GM18873 (cell line): ENCODE measurements at regions not wholly inside any gene's neighbourhood (a gene's known extent, or its start where the extent isn't known, plus 50 kb on each side); places are given as distances from the start of the nearest gene placed in this dataset.
"Not testable (repeated sequence)": the region's sequence is repeated elsewhere in the genome, so short reads cannot be mapped to it uniquely, and the experiment has no call there.

ENCODE experiments used
- ATAC-seq: cut with Tn5 transposase; IDR thresholded peaks from one replicate; pipeline ENCODE4 v1.9.1; 2021; ENCODE audit warnings: mild to moderate bottlenecking, moderate library complexity, moderate number of reproducible peaks; ENCODE audit not compliant: unreplicated experiment, low FRiP score

DNA sequence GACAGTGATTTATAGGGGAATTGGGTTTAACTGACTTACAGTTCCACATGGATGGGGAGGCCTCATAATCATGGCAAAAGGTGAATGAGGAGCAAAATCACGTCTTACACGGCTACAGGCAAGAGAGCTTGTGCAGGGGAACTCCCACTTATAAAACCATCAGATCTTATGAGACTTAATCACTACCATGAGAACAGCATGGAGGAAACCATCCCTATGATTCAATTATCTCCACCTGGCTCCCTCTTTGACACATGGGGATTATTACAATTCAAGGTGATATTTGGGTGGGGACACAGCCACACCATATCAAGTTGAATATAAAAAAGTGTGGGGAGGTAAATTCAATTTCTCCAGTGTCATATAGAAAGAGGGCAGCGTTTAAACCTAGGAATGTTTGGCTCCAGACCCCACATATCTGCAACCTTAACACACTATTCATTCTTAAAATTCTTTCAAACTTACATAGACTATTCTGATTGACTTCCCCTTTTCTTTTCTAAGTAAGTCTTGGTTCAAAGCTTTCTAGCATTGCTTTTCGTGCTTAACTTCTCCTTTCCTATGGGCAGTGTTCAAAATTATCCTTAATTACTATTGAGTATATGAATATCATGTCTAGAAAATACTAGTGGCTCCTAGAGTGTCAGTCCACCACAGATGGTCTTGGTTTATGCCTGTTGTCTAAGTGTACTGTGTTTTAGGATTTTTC is 446.7 kb upstream of the GBE1 start:
- no peak for ATAC-seq

GRCh38 chr3:82202269-82202668 is 440.8 kb upstream of the GBE1 start:
- no peak for ATAC-seq

DNA sequence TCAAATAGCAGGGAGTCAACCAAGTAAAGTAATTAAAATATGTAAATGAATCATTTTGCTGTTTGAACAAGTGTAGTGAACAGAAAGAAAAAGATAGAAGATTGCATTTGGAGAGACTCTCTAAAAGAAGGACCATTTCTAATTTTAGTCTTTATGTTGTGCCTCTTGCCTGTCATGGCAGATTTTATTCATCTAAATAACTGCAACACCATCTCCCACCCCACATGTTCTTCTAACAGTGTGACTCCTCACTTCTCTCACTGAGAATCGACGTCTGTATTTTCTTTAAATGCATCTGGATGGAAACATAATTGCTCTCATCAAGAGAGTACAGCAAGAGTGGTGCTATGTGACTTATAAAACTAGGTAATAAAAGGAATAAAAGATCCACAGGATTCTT is 439.9 kb upstream of the GBE1 start:
- no peak for ATAC-seq

- no peak for ATAC-seq
These were observed 436.6 kb upstream of the GBE1 start for GRCh38 chr3:82198009-82198408.

- ATAC-seq, result no peak
These were observed 435.2 kb upstream of the GBE1 start for GRCh38 chr3:82196645-82197044.

DNA sequence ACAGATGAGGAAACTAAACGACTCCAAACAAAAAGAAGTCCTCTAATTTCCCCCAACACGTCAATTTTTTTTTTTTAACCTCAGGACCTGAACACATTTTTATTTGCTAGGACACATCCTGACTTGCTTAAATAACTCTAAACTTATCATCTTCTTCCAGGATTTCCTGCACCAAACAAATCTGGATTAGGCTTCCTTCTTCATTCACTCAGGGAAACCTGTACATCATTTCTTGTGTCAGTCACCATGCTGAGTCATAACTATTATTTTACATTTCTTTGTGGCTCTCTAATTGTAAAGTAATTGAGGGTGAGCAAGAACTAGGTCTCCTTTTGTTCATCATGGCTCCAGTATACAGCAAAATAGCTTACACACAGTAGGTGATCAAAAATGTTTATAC is 433.4 kb upstream of the GBE1 start:
- ATAC-seq, result no peak

DNA sequence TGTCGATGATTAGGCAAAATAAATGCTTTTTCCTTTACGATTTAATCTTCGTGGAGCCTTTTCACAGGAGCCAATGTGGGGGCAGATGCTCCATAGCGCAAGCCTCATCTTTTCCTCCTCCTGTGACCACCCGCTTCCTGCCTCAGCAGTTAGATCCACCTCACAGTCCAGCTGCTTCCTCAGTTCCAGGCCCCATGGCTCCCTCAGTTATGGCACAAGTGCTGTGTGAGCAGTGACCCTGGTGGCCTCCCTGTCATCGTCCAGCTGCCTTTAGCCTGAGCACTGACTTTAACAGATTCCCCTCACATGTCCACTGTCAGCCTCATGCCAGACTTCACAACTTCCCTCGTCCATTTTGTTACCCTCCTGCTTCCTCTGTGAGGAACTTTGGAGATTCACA is 424.6 kb upstream of the GBE1 start:
- no peak for ATAC-seq

DNA sequence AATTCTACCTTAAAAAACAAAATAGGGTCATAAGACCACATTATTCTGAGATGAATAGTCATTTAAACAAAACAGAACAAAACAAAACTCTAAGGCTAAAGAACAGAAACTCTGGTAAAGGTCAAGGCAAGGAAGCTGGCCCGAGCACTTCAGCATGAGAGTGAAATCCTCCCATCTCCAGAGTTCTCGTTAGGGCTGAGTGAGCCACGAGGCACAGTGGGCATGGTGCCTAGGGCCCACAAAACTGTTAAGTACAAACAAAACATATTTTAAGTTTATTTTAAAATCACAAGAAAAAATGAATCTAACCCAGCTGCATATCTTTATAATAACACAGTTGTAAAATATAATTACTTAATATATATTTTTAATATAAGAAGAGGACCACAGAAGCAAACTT is 417.8 kb upstream of the GBE1 start:
- no peak for ATAC-seq

DNA sequence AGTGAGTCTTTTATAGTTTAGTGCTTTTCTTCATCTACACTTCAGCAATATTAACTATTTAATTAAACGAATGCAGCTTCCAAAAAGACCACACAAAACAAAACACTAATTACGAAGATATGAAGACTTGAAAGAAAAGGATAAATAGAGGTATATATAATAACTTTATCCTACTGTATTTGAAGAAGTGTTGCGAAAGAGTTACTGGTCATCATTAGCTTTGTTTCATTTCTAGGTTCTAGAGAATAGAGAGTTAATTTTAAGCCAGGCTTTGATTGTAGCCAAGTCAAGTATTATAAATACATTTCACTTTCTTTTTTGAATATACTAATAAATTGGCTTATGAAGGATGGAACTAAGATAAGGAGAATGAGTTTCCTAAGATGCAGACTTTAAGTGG is 416.8 kb upstream of the GBE1 start:
- no peak for ATAC-seq

- no peak for ATAC-seq
These were observed 416.3 kb upstream of the GBE1 start for GRCh38 chr3:82177774-82178173.

DNA sequence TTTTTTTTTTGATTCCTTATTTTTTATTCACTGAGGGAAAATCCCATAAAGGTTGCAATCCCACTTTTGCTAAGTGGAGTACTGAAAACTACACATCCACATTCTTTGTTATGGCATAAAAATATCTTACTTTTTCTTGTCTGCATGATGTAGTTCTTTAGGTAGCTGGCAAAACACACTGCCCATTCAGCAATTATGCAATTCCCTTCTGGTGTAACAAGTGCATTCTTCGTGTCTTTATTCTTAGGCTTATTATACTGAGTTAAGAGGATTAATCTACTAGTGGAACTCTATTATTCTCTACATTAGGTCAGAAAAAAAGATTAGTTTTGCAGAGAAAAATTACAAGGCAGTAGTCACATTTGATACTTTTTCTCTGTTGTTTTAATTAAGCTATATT is 403.8 kb upstream of the GBE1 start:
- ATAC-seq, result no peak

- no peak for ATAC-seq
These were observed 402.6 kb upstream of the GBE1 start for GRCh38 chr3:82163907-82164520.

- ATAC-seq, result no peak
These were observed 396.5 kb upstream of the GBE1 start for GRCh38 chr3:82157952-82158351.

DNA sequence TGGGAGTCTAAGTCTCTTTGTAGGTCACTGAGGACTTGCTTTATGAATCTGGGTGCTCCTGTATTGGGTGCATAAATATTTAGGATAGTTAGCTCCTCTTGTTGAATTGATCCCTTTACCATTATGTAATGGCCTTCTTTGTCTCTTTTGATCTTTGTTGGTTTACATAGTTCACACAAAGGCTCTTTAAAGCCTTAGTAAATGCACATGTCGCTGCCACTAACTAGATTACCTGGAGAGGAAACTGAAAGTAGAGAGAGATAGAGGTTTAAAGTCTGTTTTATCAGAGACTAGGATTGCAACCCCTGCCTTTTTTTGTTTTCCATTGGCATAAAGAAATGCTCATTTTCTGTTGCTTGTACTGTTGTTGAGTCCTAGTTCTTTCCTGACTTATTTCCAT is 392.4 kb upstream of the GBE1 start:
- not testable (repeated sequence) for ATAC-seq

DNA sequence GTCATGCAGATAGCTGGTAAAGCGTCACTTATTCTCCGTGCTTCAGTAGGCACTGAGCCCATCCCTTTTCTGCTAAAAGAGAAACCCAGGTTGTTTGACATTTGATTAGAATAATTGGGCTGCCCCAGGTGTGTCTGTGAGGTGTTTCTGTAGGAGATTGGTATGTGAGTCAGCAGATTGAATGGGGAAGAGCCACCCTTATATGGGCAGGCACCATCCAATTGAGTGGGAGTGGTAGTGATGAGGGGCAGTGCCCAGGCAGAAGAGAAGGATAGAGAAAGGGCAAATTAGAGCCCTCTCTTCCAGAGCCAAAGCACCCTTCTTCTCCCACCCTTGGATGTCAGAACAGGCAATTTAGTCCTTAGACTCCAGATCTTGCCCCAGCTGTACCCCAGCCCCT is 384.3 kb upstream of the GBE1 start:
- no peak for ATAC-seq

GRCh38 chr3:82144811-82145210 is 383.4 kb upstream of the GBE1 start:
- ATAC-seq, result no peak

DNA sequence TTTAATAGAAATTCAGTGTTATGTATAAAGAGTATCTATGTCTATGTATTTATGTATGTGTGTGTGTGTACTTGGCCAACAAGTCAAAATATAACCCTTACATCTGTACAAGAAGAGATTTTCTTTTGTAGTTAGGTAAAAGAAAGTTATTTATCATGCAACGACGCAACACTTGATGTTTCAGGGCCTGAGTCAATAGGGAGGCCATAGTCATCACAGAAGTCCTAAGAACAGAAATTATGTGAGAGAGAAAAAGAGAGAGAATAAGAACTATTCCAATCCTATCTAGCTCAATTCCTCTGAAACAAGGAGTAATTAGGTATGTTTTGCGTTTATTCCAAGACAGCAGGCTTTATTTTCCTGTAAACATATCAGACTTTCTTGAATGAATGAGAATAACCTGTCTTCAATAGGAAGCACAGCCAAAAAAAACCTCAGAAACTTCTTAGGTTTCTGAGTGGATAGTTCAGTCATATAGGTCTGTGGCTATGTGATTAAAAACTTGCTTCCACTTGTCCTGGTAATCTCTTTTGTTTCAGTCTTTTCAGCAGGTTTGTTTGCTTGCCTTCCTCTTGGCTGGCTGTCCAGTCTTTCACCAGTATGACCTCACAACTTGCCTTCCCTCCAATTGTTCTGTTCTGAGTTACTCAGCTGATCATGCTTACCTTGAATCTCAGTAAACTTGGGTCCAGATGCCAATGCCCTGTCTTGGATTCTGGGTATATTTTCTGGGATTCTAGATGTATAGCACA is 382.4 kb upstream of the GBE1 start:
- ATAC-seq, result no peak

DNA sequence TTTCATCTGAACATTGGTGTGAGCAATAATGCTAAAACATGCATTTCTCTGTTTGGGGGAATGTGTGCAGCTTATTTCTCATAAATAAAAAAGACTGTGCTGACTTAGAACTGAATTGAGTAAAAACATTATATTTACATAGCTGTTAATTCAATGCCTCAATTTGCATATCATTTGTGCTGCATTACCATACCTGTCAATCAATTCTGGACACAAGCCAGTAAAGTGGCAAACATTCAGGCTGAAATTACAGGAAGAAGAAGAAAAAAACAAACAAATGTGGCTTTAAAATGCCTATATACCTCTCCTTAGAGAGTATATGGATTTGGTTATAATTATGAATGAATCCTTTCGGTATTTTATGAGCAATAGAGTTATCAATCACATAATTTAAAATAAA is 380.1 kb upstream of the GBE1 start:
- no peak for ATAC-seq

- no peak for ATAC-seq
These were observed 376.4 kb upstream of the GBE1 start for GRCh38 chr3:82137861-82138260.

- no peak for ATAC-seq
These were observed 375.6 kb upstream of the GBE1 start for GRCh38 chr3:82137050-82137449.

DNA sequence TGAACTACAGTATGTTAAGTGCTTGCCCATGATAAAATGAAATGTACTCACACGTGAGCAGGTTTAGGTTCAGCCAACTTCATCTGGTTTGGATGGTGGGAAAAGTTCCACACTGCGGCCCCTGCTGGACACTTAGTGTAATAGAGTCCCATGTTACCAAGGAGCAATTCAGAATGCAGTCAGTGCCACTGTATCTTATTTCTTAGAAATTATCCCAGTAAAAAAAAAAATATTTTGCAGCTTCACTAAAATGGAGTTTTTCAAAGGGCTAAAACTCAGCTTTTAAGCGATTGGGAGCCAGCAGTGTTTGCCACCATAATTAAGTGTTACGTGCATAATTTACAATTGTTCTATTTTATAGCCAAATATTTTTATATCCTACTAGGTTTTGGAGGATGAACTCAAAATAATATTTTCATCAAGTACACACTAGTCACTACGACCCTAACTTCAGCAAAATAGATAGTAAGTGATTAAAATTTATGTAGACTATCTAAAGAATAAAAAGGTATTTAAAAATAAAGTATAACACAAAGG is 371.7 kb upstream of the GBE1 start:
- peak; percentile 87 for ATAC-seq
